Cardiac muscle cell (in vitro differentiated cells and primary cell): ENCODE measurements at regions not wholly inside any gene's neighbourhood (a gene's known extent, or its start where the extent isn't known, plus 50 kb on each side); places are given as distances from the start of the nearest gene placed in this dataset.

Source experiments
- DNase-seq, 2 donors: peaks; one replicate each; pipeline versions ENCODE4 v3.0.0 to v3.0.0-alpha.2; 2010 to 2017; ENCODE audit warnings: low read depth in 1 of 2, low spot score in 1 of 2
- H3K27ac ChIP-seq: fragments of 200-600 bp; sonication (generic); 2 replicates; pipeline ENCODE4 v1.5.1; 2016
- H3K27me3 ChIP-seq: fragments of 200-600 bp; sonication (generic); 2 replicates; pipeline ENCODE4 v1.6.0; 2016; ENCODE audit warnings: control low read depth
- H3K36me3 ChIP-seq: fragments of 200-600 bp; sonication (generic); 2 replicates; pipeline ENCODE4 v1.5.1; 2016; ENCODE audit warnings: control low read depth
- H3K4me1 ChIP-seq: fragments of 200-600 bp; sonication (generic); 2 replicates; pipeline ENCODE4 v1.8.1; 2017; ENCODE audit warnings: low read depth, mild to moderate bottlenecking, mixed run types
- H3K4me3 ChIP-seq: fragments of 200-600 bp; sonication (generic); 2 replicates; pipeline ENCODE4 v1.5.1; 2016; ENCODE audit warnings: mild to moderate bottlenecking
- H3K9me3 ChIP-seq: fragments of 200-600 bp; sonication (generic); 2 replicates; pipeline ENCODE4 v1.5.1; 2017; ENCODE audit warnings: low read depth, mild to moderate bottlenecking, control low read depth
- CTCF ChIP-seq: IDR thresholded peaks from 2 replicates; pipeline ENCODE4 v1.5.1; 2012; ENCODE audit warnings: low read depth, mild to moderate bottlenecking, low read length

GRCh38 chr3:8385848-8386620, 115.6 kb upstream of the LMCD1 start:
- DNase-seq: no peak
- TF ChIP-seq CTCF: no peak
- Histone ChIP-seq H3K4me3 (no peak overlapping the region), H3K9me3 (no peaks in the 10 kb centered on the region), H3K27me3 (no peaks in the 10 kb centered on the region), H3K36me3 (no peaks in the 10 kb centered on the region), H3K4me1 (no peaks in the 10 kb centered on the region), H3K27ac (no peak overlapping the region)

- Histone ChIP-seq H3K4me3 (no peak overlapping the region), H3K4me1 (no peaks in the 10 kb centered on the region), H3K36me3 (no peaks in the 10 kb centered on the region), H3K9me3 (no peaks in the 10 kb centered on the region), H3K27me3 (no peaks in the 10 kb centered on the region), H3K27ac (no peak overlapping the region)
- TF ChIP-seq CTCF: no peak
- DNase-seq: no peak
Measured at GRCh38 chr3:8387571-8387970, 114.1 kb upstream of the LMCD1 start.

GRCh38 chr3:8399686-8400085, 101.9 kb upstream of the LMCD1 start:
- H3K4me1 ChIP-seq: peaks cover 19% of the 10 kb centered on the region
- no peak overlapping the region for H3K4me3 ChIP-seq
- TF ChIP-seq CTCF: no peak
- H3K27ac ChIP-seq: peak overlapping the region; percentile 3
- no peaks in the 10 kb centered on the region for H3K27me3 ChIP-seq
- H3K9me3 ChIP-seq: no peaks in the 10 kb centered on the region
- H3K36me3 ChIP-seq: no peaks in the 10 kb centered on the region
- peak in 1 of 2 donors; percentile 73 for DNase-seq

GRCh38 chr3:8400911-8401310, 100.7 kb upstream of the LMCD1 start:
- TF ChIP-seq CTCF: no peak
- Histone ChIP-seq H3K36me3 (no peaks in the 10 kb centered on the region), H3K4me3 (no peak overlapping the region), H3K27ac (no peak overlapping the region), H3K27me3 (no peaks in the 10 kb centered on the region), H3K4me1 (peaks cover 19% of the 10 kb centered on the region), H3K9me3 (no peaks in the 10 kb centered on the region)
- no peak for DNase-seq

GRCh38 chr3:8403996-8404395, 97.6 kb upstream of the LMCD1 start:
- no peaks in the 10 kb centered on the region for H3K27me3 ChIP-seq
- no peak for DNase-seq
- H3K4me3 ChIP-seq: no peak overlapping the region
- H3K27ac ChIP-seq: no peak overlapping the region
- TF ChIP-seq CTCF: no peak
- H3K9me3 ChIP-seq: no peaks in the 10 kb centered on the region
- H3K4me1 ChIP-seq: peaks cover 16% of the 10 kb centered on the region
- no peaks in the 10 kb centered on the region for H3K36me3 ChIP-seq
